IMR-90 (cell line): ENCODE measurements at regions not wholly inside any gene's neighbourhood (a gene's known extent, or its start where the extent isn't known, plus 50 kb on each side); places are given as distances from the start of the nearest gene placed in this dataset.

Experiments used
- ATAC-seq: fragments of 200-7000 bp; cut with Tn5 transposase; 2 replicates; pipeline ENCODE4 v1.9.1; 2020; ENCODE audit warnings: low read depth, mild to moderate bottlenecking, moderate library complexity
- BruUV-seq: library from RNA; stranded (reverse); fragments of 400-500 nt; replicated peaks from 2 replicates; lab custom pipeline; 2021; lab: Mats Ljungman, UMichigan
- CTCF ChIA-PET: fragments of 300-600 bp; formaldehyde crosslinking; extraction: SDS; loops from one replicate; lab custom pipeline; 2021; ENCODE audit warnings: antibody characterized with exemption; lab: Yijun Ruan, JAX
- POLR2A ChIA-PET: fragments of 300-600 bp; sonication (Branson Sonifier 250); formaldehyde crosslinking; loops from one replicate; lab custom pipeline; 2022; ENCODE audit warnings: antibody characterized with exemption; ENCODE audit not compliant: unreplicated experiment; lab: Charles Lee
- DNase-seq: peaks from one replicate; pipeline ENCODE4 v3.0.0; 2013
- H2AFZ ChIP-seq: replicated peaks from 2 replicates; pipeline ENCODE3; 2013; ENCODE audit warnings: low read length, mild to moderate bottlenecking; ENCODE audit not compliant: poor library complexity
- H2AK5ac ChIP-seq: 2 replicates; pipeline ENCODE4 v1.6.1; 2013; ENCODE audit warnings: low read depth, low read length, inconsistent platforms
- H2AK9ac ChIP-seq: replicated peaks from 2 replicates; pipeline ENCODE3; 2013; ENCODE audit warnings: mild to moderate bottlenecking, low read depth, low read length, moderate library complexity; ENCODE audit not compliant: poor library complexity
- H2BK120ac ChIP-seq: 2 replicates; pipeline ENCODE4 v1.6.1; 2013; ENCODE audit warnings: low read depth, low read length, inconsistent platforms
- H2BK15ac ChIP-seq: 3 replicates; pipeline ENCODE4 v1.6.1; 2013; ENCODE audit warnings: low read depth, low read length, inconsistent platforms
- H2BK20ac ChIP-seq: 2 replicates; pipeline ENCODE4 v1.6.1; 2013; ENCODE audit warnings: low read depth, mild to moderate bottlenecking, inconsistent platforms, low read length, moderate library complexity
- H2BK5ac ChIP-seq: 2 replicates; pipeline ENCODE4 v1.6.1; 2013; ENCODE audit warnings: mild to moderate bottlenecking, low read depth, low read length, inconsistent platforms; ENCODE audit not compliant: poor library complexity, severe bottlenecking
- H3K14ac ChIP-seq: replicated peaks from 2 replicates; pipeline ENCODE4 v1.6.1; 2013; ENCODE audit warnings: low read depth, low read length, inconsistent platforms
- H3K18ac ChIP-seq: 2 replicates; pipeline ENCODE4 v1.6.1; 2013; ENCODE audit warnings: low read depth, low read length, control low read depth
- H3K23ac ChIP-seq: 2 replicates; pipeline ENCODE4 v1.6.1; 2013; ENCODE audit warnings: low read depth, low read length, inconsistent platforms
- H3K27ac ChIP-seq: 2 replicates; pipeline ENCODE4 v1.5.1; 2013; ENCODE audit warnings: mild to moderate bottlenecking, control low read depth, low read length; ENCODE audit not compliant: insufficient read depth
- H3K27me3 ChIP-seq: 2 replicates; pipeline ENCODE4 v1.6.1; 2013; ENCODE audit warnings: low read length; ENCODE audit not compliant: control insufficient read depth, insufficient read depth
- H3K36me3 ChIP-seq: 2 replicates; pipeline ENCODE4 v1.6.1; 2013; ENCODE audit warnings: low read length, mixed read lengths; ENCODE audit not compliant: control insufficient read depth, insufficient read depth
- H3K4ac ChIP-seq: 2 replicates; pipeline ENCODE4 v1.6.1; 2013; ENCODE audit warnings: low read depth, low read length, inconsistent platforms
- H3K4me1 ChIP-seq: 2 replicates; pipeline ENCODE4 v1.6.1; 2013; ENCODE audit warnings: low read length, mixed read lengths; ENCODE audit not compliant: control insufficient read depth, insufficient read depth
- H3K4me2 ChIP-seq: 2 replicates; pipeline ENCODE4 v1.6.1; 2013; ENCODE audit warnings: low read depth, mild to moderate bottlenecking, control low read depth, low read length, moderate library complexity
- H3K4me3 ChIP-seq: 2 replicates; pipeline ENCODE4 v1.5.1; 2013; ENCODE audit warnings: low read depth, mild to moderate bottlenecking, control low read depth, low read length, moderate library complexity; ENCODE audit not compliant: insufficient read depth
- H3K56ac ChIP-seq: 2 replicates; pipeline ENCODE4 v1.6.1; 2013; ENCODE audit warnings: low read length, inconsistent platforms; ENCODE audit not compliant: insufficient read depth; ENCODE audit errors: extremely low read depth
- H3K79me1 ChIP-seq, 2 experiments: 2 replicates each; pipeline ENCODE4 v1.6.1; 2013; ENCODE audit warnings: low read length in 2 of 2, inconsistent platforms in 1 of 2, low read depth in 1 of 2
- H3K9ac ChIP-seq: 2 replicates; pipeline ENCODE4 v1.6.1; 2013; ENCODE audit warnings: low read depth, low read length, control low read depth
- H3K9me1 ChIP-seq: 2 replicates; pipeline ENCODE4 v1.6.1; 2013; ENCODE audit warnings: low read length, inconsistent platforms; ENCODE audit not compliant: insufficient read depth
- H3K9me3 ChIP-seq: 2 replicates; pipeline ENCODE4 v1.6.1; 2013; ENCODE audit warnings: low read length; ENCODE audit not compliant: control insufficient read depth, insufficient read depth
- H4K20me1 ChIP-seq: 2 replicates; pipeline ENCODE4 v1.6.1; 2013; ENCODE audit warnings: low read length, inconsistent platforms; ENCODE audit not compliant: insufficient read depth
- H4K5ac ChIP-seq: 2 replicates; pipeline ENCODE4 v1.6.1; 2013; ENCODE audit warnings: mild to moderate bottlenecking, low read depth, low read length, control low read depth
- H4K8ac ChIP-seq, 2 experiments: 2 replicates each; pipeline ENCODE4 v1.6.1; 2013; ENCODE audit warnings: low read depth in 2 of 2, low read length in 2 of 2, control low read depth in 1 of 2, inconsistent platforms in 1 of 2
- H4K91ac ChIP-seq: 2 replicates; pipeline ENCODE4 v1.6.1; 2013; ENCODE audit warnings: low read depth, low read length, inconsistent platforms; ENCODE audit not compliant: insufficient read depth
- MAZ ChIP-seq: IDR thresholded peaks from 2 replicates; pipeline ENCODE4 v1.6.1; 2012; ENCODE audit warnings: low read depth, mild to moderate bottlenecking, low read length, improper control_type of control experiment, moderate library complexity, borderline replicate concordance
- WGBS, 2 experiments: methylation state at CpG; one replicate each; pipeline versions ENCODE4 v1.1.5 to v1.1.7; 2013; ENCODE audit warnings: missing lambda C conversion rate in 2 of 2; ENCODE audit not compliant: insufficient read length in 1 of 2; ENCODE audit errors: extremely low coverage in 2 of 2; 5-methylcytosine and 5-hydroxymethylcytosine counted together
- dilution Hi-C: fragments of 300-500 bp; cut with HindIII; formaldehyde crosslinking; loops from one replicate; pipeline ENCODE4 v1.14.3; 2018; ENCODE audit warnings: low sequenced_read_pairs; ENCODE audit not compliant: unreplicated experiment
- in situ Hi-C: fragments of 300-500 bp; cut with MboI; formaldehyde crosslinking; loops from 3 replicates; pipeline ENCODE4 v1.14.3; 2019; ENCODE audit warnings: low sequenced_read_pairs, inconsistent platforms, mixed read lengths
- intact Hi-C: fragments of 100-400 bp; cut with micrococcal nuclease; formaldehyde crosslinking; loops from 2 replicates; pipeline ENCODE4 v1.10.0; 2022
- TF ChIP-seq, protein P1 (sequence below): fragments of 150-350 bp; IDR thresholded peaks from 2 replicates; pipeline ENCODE4 v1.6.1; 2017; ENCODE audit warnings: mild to moderate bottlenecking, antibody characterized with exemption, low read length, low read depth

DNA sequence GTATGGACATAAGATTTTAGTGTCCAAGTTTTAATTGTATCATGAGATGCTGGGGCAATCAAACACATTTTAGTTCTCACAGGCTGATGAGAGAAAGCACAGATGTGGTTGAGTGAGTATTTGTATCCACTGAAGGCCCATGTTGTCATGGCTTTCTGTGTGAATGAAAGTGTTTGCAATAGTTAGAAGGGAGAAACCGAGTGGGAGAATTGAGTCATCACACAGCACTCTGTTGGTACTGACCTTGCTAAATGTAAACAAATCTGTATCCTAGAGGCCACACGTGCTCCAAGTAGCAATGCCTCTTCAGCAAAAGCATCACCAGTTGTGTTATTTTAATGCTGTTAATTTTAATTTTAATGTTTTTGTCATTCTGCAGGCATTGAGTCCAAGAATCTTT is 121.2 kb downstream of the EMX2 start:
- Histone ChIP-seq H3K27ac (no peak overlapping the region), H3K18ac (no peak overlapping the region), H4K20me1 (no peaks in the 10 kb centered on the region), H3K36me3 (no peaks in the 10 kb centered on the region), H3K9ac (no peak overlapping the region), H3K79me1 (no peaks in the 10 kb centered on the region), H3K9me3 (peaks cover 41% of the 10 kb centered on the region), H2BK15ac (no peak overlapping the region), H2BK5ac (no peak overlapping the region), H3K14ac (no peak overlapping the region), H2AK9ac (no peak overlapping the region), H3K23ac (no peak overlapping the region), H2BK20ac (no peak overlapping the region), H2AFZ (no peak overlapping the region), H3K4me3 (no peak overlapping the region), H2BK120ac (no peak overlapping the region), H3K56ac (no peak overlapping the region), H4K91ac (no peak overlapping the region), H3K9me1 (no peaks in the 10 kb centered on the region), H3K4me2 (no peak overlapping the region), H4K8ac (no peak overlapping the region), H2AK5ac (no peak overlapping the region), H3K27me3 (no peaks in the 10 kb centered on the region), H3K4me1 (no peaks in the 10 kb centered on the region), H4K5ac (no peak overlapping the region), H3K4ac (no peak overlapping the region)
- BruUV-seq, result no TSS peak
- no peak for TF ChIP-seq MAZ
- TF ChIP-seq, protein P1, sequence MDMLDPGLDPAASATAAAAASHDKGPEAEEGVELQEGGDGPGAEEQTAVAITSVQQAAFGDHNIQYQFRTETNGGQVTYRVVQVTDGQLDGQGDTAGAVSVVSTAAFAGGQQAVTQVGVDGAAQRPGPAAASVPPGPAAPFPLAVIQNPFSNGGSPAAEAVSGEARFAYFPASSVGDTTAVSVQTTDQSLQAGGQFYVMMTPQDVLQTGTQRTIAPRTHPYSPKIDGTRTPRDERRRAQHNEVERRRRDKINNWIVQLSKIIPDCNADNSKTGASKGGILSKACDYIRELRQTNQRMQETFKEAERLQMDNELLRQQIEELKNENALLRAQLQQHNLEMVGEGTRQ, result peak; percentile 20; the same call in 1 of the 2 replicates
- dilution Hi-C loops (no loop called here), intact Hi-C loops (no loop called here), in situ Hi-C loops (no loop called here)
- WGBS, 2 experiments, result no CpG with 5 or more reads among the region's 2 CpGs
- ATAC-seq, result no peak
- peak; percentile 28 for DNase-seq
- CTCF ChIA-PET, result no interaction called here
- POLR2A ChIA-PET, result no interaction called here
